ENCODE measurements at regions not wholly inside any gene's neighbourhood (a gene's known extent, or its start where the extent isn't known, plus 50 kb on each side); places are given as distances from the start of the nearest gene placed in this dataset.

GRCh38 chr17:33854596-33854995 is 400.5 kb upstream of the CCL2 start:
- no peak overlapping the region for H3K27ac ChIP-seq
- intact Hi-C loops (cut with DNase I; ENCODE audit: low total_unique reads): no loop called here
- no peak for TF ChIP-seq POLR2A (IDR thresholded peaks at IDR 0.05)
- TF ChIP-seq, protein P1, sequence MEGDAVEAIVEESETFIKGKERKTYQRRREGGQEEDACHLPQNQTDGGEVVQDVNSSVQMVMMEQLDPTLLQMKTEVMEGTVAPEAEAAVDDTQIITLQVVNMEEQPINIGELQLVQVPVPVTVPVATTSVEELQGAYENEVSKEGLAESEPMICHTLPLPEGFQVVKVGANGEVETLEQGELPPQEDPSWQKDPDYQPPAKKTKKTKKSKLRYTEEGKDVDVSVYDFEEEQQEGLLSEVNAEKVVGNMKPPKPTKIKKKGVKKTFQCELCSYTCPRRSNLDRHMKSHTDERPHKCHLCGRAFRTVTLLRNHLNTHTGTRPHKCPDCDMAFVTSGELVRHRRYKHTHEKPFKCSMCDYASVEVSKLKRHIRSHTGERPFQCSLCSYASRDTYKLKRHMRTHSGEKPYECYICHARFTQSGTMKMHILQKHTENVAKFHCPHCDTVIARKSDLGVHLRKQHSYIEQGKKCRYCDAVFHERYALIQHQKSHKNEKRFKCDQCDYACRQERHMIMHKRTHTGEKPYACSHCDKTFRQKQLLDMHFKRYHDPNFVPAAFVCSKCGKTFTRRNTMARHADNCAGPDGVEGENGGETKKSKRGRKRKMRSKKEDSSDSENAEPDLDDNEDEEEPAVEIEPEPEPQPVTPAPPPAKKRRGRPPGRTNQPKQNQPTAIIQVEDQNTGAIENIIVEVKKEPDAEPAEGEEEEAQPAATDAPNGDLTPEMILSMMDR (IDR thresholded peaks at IDR 0.05): no peak
- no peak for DNase-seq
- H3K9me3 ChIP-seq: no peaks in the 10 kb centered on the region
- no peak overlapping the region for H3K4me3 ChIP-seq
- no peaks in the 10 kb centered on the region for H3K27me3 ChIP-seq
- no peaks in the 10 kb centered on the region for H3K4me1 ChIP-seq
- H3K36me3 ChIP-seq (ENCODE audit: low read depth, missing control alignments): no peaks in the 10 kb centered on the region
- WGBS, 2 donors: 64 to 71% methylated on average over 2 of the region's 2 CpGs

DNA sequence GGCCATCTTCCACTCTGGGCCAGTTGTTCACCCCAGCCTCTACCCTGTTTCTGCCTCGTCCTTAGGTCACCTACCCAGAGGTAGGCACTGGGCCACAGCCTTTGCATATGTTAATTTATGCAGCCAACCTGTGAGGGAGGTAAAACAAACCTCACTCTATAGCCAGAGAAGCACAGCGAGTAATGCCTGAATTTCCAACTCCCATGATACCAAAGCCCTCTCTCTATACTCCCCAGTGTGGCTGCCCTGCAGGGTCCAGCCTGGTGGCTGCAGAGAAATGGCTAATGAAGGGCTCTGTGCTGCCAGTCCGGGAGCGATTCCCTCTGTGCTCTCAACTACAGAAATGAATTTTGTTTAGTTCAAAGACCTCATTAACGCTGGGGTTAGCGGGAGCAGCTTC is 397.0 kb upstream of the CCL2 start:
- WGBS, 2 donors: 55 to 59% methylated on average over 6 of the region's 6 CpGs

DNA sequence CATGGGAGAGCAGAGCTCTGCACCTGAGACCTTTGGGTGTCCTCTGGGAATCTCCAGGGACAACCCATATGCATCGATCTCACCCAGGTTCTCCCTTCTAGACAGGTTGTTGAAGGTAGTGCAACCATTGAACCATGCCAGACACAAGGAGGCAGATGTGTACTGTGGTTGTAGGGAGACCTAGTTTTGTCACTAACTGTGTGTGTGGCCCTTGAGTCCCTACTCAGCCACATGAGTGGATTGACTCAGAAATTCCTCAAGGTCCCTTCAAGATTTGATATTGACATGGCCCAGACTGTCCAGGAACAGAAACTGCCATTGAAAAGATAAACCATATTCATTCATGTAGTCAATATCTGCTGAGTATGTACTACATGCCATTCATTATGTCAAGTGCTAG is 396.4 kb upstream of the CCL2 start:
- 100% methylated on average over 1 of the region's 1 CpG for WGBS, 2 donors
- intact Hi-C loops (cut with DNase I; ENCODE audit: low total_unique reads): no loop called here
- H3K27me3 ChIP-seq: no peaks in the 10 kb centered on the region

More for the DNA sequence above, 397.0 kb upstream of the CCL2 start:
- Histone ChIP-seq H3K4me3 (no peak overlapping the region), H3K36me3 (ENCODE audit: low read depth, missing control alignments) (no peaks in the 10 kb centered on the region), H3K4me1 (no peaks in the 10 kb centered on the region), H3K9me3 (no peaks in the 10 kb centered on the region), H3K27ac (no peak overlapping the region), H3K27me3 (no peaks in the 10 kb centered on the region)
- no peak for TF ChIP-seq POLR2A (IDR thresholded peaks at IDR 0.05)
- TF ChIP-seq, protein P1 (IDR thresholded peaks at IDR 0.05): no peak
- DNase-seq: no peak
- intact Hi-C loops (cut with DNase I; ENCODE audit: low total_unique reads): no loop called here

DNA sequence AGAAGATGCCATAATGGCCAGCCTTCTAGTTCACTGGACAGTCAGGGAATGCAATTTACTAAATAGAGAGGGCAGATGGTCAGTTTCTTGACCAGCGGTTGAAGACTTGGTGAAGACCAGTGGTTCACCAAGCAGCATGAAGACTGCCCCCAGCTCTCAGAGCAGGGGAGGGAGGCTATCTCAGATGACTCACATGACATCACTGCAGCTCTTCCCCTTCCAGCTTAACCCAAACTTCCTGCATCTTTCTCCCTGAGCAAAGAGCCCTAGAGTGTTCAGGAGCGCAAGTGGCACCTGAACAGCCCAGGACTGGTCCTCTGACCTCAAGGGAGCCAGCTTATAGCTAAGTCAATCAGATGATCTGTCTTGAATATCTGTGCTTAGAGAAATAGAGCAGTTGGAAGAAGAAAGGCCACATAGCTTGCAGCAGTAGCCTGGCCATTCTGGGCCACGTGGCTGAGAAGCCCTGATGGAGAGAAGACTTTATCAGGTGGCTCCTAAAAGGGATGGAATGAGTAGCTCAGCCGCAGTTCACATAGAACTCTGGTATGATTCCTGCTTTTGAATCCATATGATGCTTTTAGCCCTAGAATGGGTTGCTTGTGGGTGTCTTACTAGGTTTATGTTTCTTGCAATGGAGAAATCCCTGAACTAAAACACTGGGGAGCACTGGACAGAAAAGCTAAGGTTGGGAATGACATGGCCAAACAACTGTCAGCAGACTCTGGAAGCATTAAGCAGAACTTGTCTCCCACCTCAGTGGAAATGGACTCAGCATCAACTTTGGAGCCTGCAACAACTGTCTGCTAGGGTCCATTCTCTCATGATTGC is 392.1 kb upstream of the CCL2 start:
- Histone ChIP-seq H3K9me3 (no peaks in the 10 kb centered on the region), H3K36me3 (ENCODE audit: low read depth, missing control alignments) (no peaks in the 10 kb centered on the region), H3K27ac (no peak overlapping the region), H3K27me3 (no peaks in the 10 kb centered on the region), H3K4me3 (no peak overlapping the region), H3K4me1 (no peaks in the 10 kb centered on the region)
- TF ChIP-seq POLR2A (IDR thresholded peaks at IDR 0.05): no peak
- TF ChIP-seq, protein P1 (IDR thresholded peaks at IDR 0.05): no peak
- WGBS, 2 donors: 85 to 94% methylated on average over 4 of the region's 4 CpGs
- intact Hi-C loops (cut with DNase I; ENCODE audit: low total_unique reads): no loop called here
- DNase-seq: no peak

More for the DNA sequence above, 396.4 kb upstream of the CCL2 start:
- Histone ChIP-seq H3K4me3 (no peak overlapping the region), H3K9me3 (no peaks in the 10 kb centered on the region), H3K36me3 (ENCODE audit: low read depth, missing control alignments) (no peaks in the 10 kb centered on the region), H3K27ac (no peak overlapping the region), H3K4me1 (no peaks in the 10 kb centered on the region)
- no peak for DNase-seq
- TF ChIP-seq, protein P1 (IDR thresholded peaks at IDR 0.05): no peak
- no peak for TF ChIP-seq POLR2A (IDR thresholded peaks at IDR 0.05)

DNA sequence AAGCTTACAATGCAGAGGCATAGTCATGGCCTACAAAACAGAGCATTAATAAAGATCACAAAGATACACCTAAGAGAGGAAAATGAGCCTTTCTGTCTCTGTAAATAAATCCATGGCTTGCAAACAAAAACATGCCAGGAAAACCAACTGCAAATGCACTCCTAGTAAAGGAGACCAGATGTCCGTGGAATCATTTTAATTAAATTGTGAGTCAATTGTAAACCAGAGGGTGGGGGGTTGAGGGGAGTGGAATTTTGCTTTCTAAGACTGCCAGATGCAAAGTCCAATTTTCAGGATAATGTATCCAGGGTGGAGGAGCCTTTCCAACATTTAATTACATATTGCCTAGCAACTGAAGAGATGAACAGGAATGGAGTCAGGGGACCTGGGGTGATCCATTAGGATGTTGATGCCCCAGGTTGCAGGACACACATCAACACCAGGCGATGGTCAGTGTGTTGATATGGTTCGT is 390.3 kb upstream of the CCL2 start:
- no peak for DNase-seq
- Histone ChIP-seq H3K27me3 (no peaks in the 10 kb centered on the region), H3K4me3 (no peak overlapping the region), H3K4me1 (no peaks in the 10 kb centered on the region), H3K9me3 (no peaks in the 10 kb centered on the region), H3K36me3 (ENCODE audit: low read depth, missing control alignments) (no peaks in the 10 kb centered on the region), H3K27ac (no peak overlapping the region)
- intact Hi-C loops (cut with DNase I; ENCODE audit: low total_unique reads): no loop called here
- no peak for TF ChIP-seq POLR2A (IDR thresholded peaks at IDR 0.05)
- TF ChIP-seq, protein P1 (IDR thresholded peaks at IDR 0.05): no peak
- WGBS, 2 donors: 78 to 80% methylated on average over 3 of the region's 3 CpGs

Measured in testis (tissue), 2 donors.